HG02943 (cell line): ENCODE measurements at regions not wholly inside any gene's neighbourhood (a gene's known extent, or its start where the extent isn't known, plus 50 kb on each side); places are given as distances from the start of the nearest gene placed in this dataset.
"Not testable (repeated sequence)": the region's sequence is repeated elsewhere in the genome, so short reads cannot be mapped to it uniquely, and the experiment has no call there.

ENCODE experiments used
- ATAC-seq: cut with Tn5 transposase; IDR thresholded peaks from one replicate; pipeline ENCODE4 v1.9.1; 2021; ENCODE audit warnings: mild to moderate bottlenecking, low read depth, moderate library complexity; ENCODE audit not compliant: unreplicated experiment

- no peak for ATAC-seq
Observed at GRCh38 chr21:35458405-35458804, 409.3 kb upstream of the RUNX1 start.

- no peak for ATAC-seq
Observed at GRCh38 chr21:35457097-35457804, 408.1 kb upstream of the RUNX1 start.

GRCh38 chr21:35451276-35451675 is 402.2 kb upstream of the RUNX1 start:
- no peak for ATAC-seq

GRCh38 chr21:35450830-35451229 is 401.7 kb upstream of the RUNX1 start:
- ATAC-seq: no peak

GRCh38 chr21:35449846-35450245 is 400.7 kb upstream of the RUNX1 start:
- no peak for ATAC-seq

- ATAC-seq: no peak
Observed at GRCh38 chr21:35448876-35449599, 399.9 kb upstream of the RUNX1 start.

GRCh38 chr21:35444391-35444790 is 395.3 kb upstream of the RUNX1 start:
- no peak for ATAC-seq

- ATAC-seq: no peak
Observed at GRCh38 chr21:35441868-35442582, 392.9 kb upstream of the RUNX1 start.

- ATAC-seq: no peak
Observed at GRCh38 chr21:35438643-35439404, 389.7 kb upstream of the RUNX1 start.

- no peak for ATAC-seq
Observed at GRCh38 chr21:35437941-35438340, 388.8 kb upstream of the RUNX1 start.

GRCh38 chr21:35436899-35437298 is 387.8 kb upstream of the RUNX1 start:
- ATAC-seq: no peak

- not testable (repeated sequence) for ATAC-seq
Observed at GRCh38 chr21:35432601-35433000, 383.5 kb upstream of the RUNX1 start.

GRCh38 chr21:35430260-35430659 is 381.2 kb upstream of the RUNX1 start:
- no peak for ATAC-seq

GRCh38 chr21:35428937-35429336 is 379.8 kb upstream of the RUNX1 start:
- ATAC-seq: no peak

- ATAC-seq: no peak
Observed at GRCh38 chr21:35428489-35428888, 379.4 kb upstream of the RUNX1 start.

GRCh38 chr21:35428001-35428320 is 378.9 kb upstream of the RUNX1 start:
- ATAC-seq: no peak

GRCh38 chr21:35427320-35428000 is 378.4 kb upstream of the RUNX1 start:
- ATAC-seq: no peak

- no peak for ATAC-seq
Observed at GRCh38 chr21:35426897-35427296, 377.8 kb upstream of the RUNX1 start.

- ATAC-seq: no peak
Observed at GRCh38 chr21:35426469-35426868, 377.4 kb upstream of the RUNX1 start.

- no peak for ATAC-seq
Observed at GRCh38 chr21:35424122-35424521, 375.0 kb upstream of the RUNX1 start.
